ENCODE measurements at regions not wholly inside any gene's neighbourhood (a gene's known extent, or its start where the extent isn't known, plus 50 kb on each side); places are given as distances from the start of the nearest gene placed in this dataset.

- no peak overlapping the region for H3K4me2 ChIP-seq (ENCODE audit: insufficient read depth, low read length)
- FAIRE-seq (no peak), DNase-seq (ENCODE audit: low read depth, low spot score) (no peak)
- no peak overlapping the region for H2AFZ ChIP-seq (ENCODE audit: low read depth, low read length)
- POLR2A ChIA-PET, result no interaction called here
- no peak for TF ChIP-seq JUN (IDR thresholded peaks at IDR 0.05; ENCODE audit: borderline replicate concordance, insufficient read depth, insufficient read length, low read depth)
- no peak for TF ChIP-seq POLR2AphosphoS5 (IDR thresholded peaks at IDR 0.05; ENCODE audit: insufficient read depth, low read depth, low read length)
- TF ChIP-seq, protein P1, sequence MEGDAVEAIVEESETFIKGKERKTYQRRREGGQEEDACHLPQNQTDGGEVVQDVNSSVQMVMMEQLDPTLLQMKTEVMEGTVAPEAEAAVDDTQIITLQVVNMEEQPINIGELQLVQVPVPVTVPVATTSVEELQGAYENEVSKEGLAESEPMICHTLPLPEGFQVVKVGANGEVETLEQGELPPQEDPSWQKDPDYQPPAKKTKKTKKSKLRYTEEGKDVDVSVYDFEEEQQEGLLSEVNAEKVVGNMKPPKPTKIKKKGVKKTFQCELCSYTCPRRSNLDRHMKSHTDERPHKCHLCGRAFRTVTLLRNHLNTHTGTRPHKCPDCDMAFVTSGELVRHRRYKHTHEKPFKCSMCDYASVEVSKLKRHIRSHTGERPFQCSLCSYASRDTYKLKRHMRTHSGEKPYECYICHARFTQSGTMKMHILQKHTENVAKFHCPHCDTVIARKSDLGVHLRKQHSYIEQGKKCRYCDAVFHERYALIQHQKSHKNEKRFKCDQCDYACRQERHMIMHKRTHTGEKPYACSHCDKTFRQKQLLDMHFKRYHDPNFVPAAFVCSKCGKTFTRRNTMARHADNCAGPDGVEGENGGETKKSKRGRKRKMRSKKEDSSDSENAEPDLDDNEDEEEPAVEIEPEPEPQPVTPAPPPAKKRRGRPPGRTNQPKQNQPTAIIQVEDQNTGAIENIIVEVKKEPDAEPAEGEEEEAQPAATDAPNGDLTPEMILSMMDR (IDR thresholded peaks at IDR 0.05; ENCODE audit: extremely low read depth in 1 of 2, insufficient read depth in 1 of 2, low read depth in 1 of 2, low read length in 2 of 2), result no peak
- no peak for TF ChIP-seq FOS (IDR thresholded peaks at IDR 0.05; ENCODE audit: borderline replicate concordance, insufficient read depth, low read length)
- CTCF ChIA-PET, result interaction anchor here (1.0 kb wide), 1 partner anchor 9 kb away, joined by 3 read pairs; no protein-coding TSS in a partner anchor
- peaks cover 2% of the 10 kb centered on the region for H3K9me3 ChIP-seq (replicated peaks; ENCODE audit: control insufficient read depth, insufficient read depth, low read length)
- intact Hi-C loops (cut with micrococcal nuclease), result no loop called here
- H3K4me3 ChIP-seq (replicated peaks in 1 of 3; ENCODE audit: insufficient read depth in 1 of 3, low read depth in 1 of 3, low read length in 3 of 3), result no peak overlapping the region
- no peaks in the 10 kb centered on the region for H3K9me1 ChIP-seq (replicated peaks; ENCODE audit: control insufficient read depth, extremely low read depth, insufficient read depth, low read length)
- BruUV-seq (replicated peaks), result no TSS peak
- dilution Hi-C loops (cut with MboI; ENCODE audit: extremely low pct_ligation_motif_present, low sequenced_read_pairs), result no loop called here
- no peak overlapping the region for H3K27ac ChIP-seq (ENCODE audit: insufficient read depth, low read depth, low read length)
- H3K27me3 ChIP-seq (ENCODE audit: control insufficient read depth in 2 of 2, insufficient read depth in 2 of 2, low read length in 2 of 2), result no peaks in the 10 kb centered on the region
- H3K9ac ChIP-seq (replicated peaks; ENCODE audit: extremely low read depth, insufficient read depth, low read length), result no peak overlapping the region
- H4K20me1 ChIP-seq (replicated peaks; ENCODE audit: control insufficient read depth, extremely low read depth, insufficient read depth, low read length), result no peaks in the 10 kb centered on the region
- no peaks in the 10 kb centered on the region for H3K79me2 ChIP-seq (ENCODE audit: control insufficient read depth, insufficient read depth, low read length)
- no peaks in the 10 kb centered on the region for H3K4me1 ChIP-seq (ENCODE audit: control insufficient read depth, extremely low read depth, insufficient read depth, low read length)
- no peaks in the 10 kb centered on the region for H3K36me3 ChIP-seq (ENCODE audit: control insufficient read depth in 2 of 2, extremely low read depth in 1 of 2, insufficient read depth in 2 of 2, low read length in 2 of 2)
These were observed 230.2 kb upstream of the SSTR1 start for GRCh38 chr14:37977481-37977880.

GRCh38 chr14:37985826-37986470 is 221.8 kb upstream of the SSTR1 start:
- no TSS peak for BruUV-seq (replicated peaks)
- DNase-seq (ENCODE audit: low read depth, low spot score), result peak; percentile 67
- Histone ChIP-seq H4K20me1 (replicated peaks; ENCODE audit: control insufficient read depth, extremely low read depth, insufficient read depth, low read length) (no peaks in the 10 kb centered on the region), H3K9ac (replicated peaks; ENCODE audit: extremely low read depth, insufficient read depth, low read length) (no peak overlapping the region), H3K27ac (ENCODE audit: insufficient read depth, low read depth, low read length) (no peak overlapping the region), H3K4me1 (ENCODE audit: control insufficient read depth, extremely low read depth, insufficient read depth, low read length) (no peaks in the 10 kb centered on the region), H3K4me2 (ENCODE audit: insufficient read depth, low read length) (no peak overlapping the region), H3K79me2 (ENCODE audit: control insufficient read depth, insufficient read depth, low read length) (no peaks in the 10 kb centered on the region), H3K36me3 (ENCODE audit: control insufficient read depth in 2 of 2, extremely low read depth in 1 of 2, insufficient read depth in 2 of 2, low read length in 2 of 2) (no peaks in the 10 kb centered on the region), H3K9me1 (replicated peaks; ENCODE audit: control insufficient read depth, extremely low read depth, insufficient read depth, low read length) (no peaks in the 10 kb centered on the region), H3K4me3 (replicated peaks in 1 of 3; ENCODE audit: insufficient read depth in 1 of 3, low read depth in 1 of 3, low read length in 3 of 3) (no peak overlapping the region), H3K27me3 (ENCODE audit: control insufficient read depth in 2 of 2, insufficient read depth in 2 of 2, low read length in 2 of 2) (no peaks in the 10 kb centered on the region), H2AFZ (ENCODE audit: low read depth, low read length) (no peak overlapping the region), H3K9me3 (replicated peaks; ENCODE audit: control insufficient read depth, insufficient read depth, low read length) (peaks cover 2% of the 10 kb centered on the region)
- dilution Hi-C loops (cut with MboI; ENCODE audit: extremely low pct_ligation_motif_present, low sequenced_read_pairs) (no loop called here), intact Hi-C loops (cut with micrococcal nuclease) (loop anchor here (1.0 to 5.0 kb wide), 5 partner anchors 211 to 1031 kb away; partner anchors contain the start of gene CLEC14A)
- TF ChIP-seq MAX (IDR thresholded peaks at IDR 0.05; ENCODE audit: insufficient read depth, insufficient read length), result no peak
- no peak for TF ChIP-seq MYC (IDR thresholded peaks at IDR 0.05; ENCODE audit: low read depth, low read length)
- TF ChIP-seq EZH2 (IDR thresholded peaks at IDR 0.05; ENCODE audit: borderline replicate concordance, low read depth, low read length, severe bottlenecking), result no peak
- TF ChIP-seq, protein P1 (IDR thresholded peaks at IDR 0.05; ENCODE audit: extremely low read depth in 1 of 2, insufficient read depth in 1 of 2, low read depth in 1 of 2, low read length in 2 of 2), result peak; percentile 63 to 83
- POLR2A ChIA-PET, result no interaction called here
- CTCF ChIA-PET, result interaction anchor here (0.7 to 1.9 kb wide), 18 partner anchors 9 to 1030 kb away, joined by 3 to 26 read pairs (median 4); partner anchors contain the start of gene SSTR1
- peak; percentile 69 for FAIRE-seq
